GM12878 (cell line): ENCODE measurements at regions not wholly inside any gene's neighbourhood (a gene's known extent, or its start where the extent isn't known, plus 50 kb on each side); places are given as distances from the start of the nearest gene placed in this dataset.

Experiments
- BHLHE40 ChIP-seq, 2 experiments: fragments of 450-650 bp in 1 of 2; IDR thresholded peaks; 2 replicates each; pipeline ENCODE4 v1.6.1; 2011 to 2017; ENCODE audit warnings: low read depth in 2 of 2, borderline replicate concordance in 1 of 2, improper control_type of control experiment in 1 of 2, low read length in 1 of 2, mild to moderate bottlenecking in 1 of 2
- CEBPB ChIP-seq, 2 experiments: fragments of 150-350 bp in 1 of 2; IDR thresholded peaks; 2 replicates each; pipeline ENCODE4 v1.6.1; 2012 to 2014; ENCODE audit warnings: low read depth in 2 of 2, low read length in 2 of 2, borderline replicate concordance in 1 of 2, inconsistent platforms in 1 of 2
- HCFC1 ChIP-seq: fragments of 150-350 bp; IDR thresholded peaks from 2 replicates; pipeline ENCODE4 v1.6.1; 2014; ENCODE audit warnings: low read length
- POLR2A ChIP-seq: IDR thresholded peaks from 2 replicates; pipeline ENCODE4 v1.6.1; 2011; ENCODE audit warnings: low read depth, mild to moderate bottlenecking, low read length
- RB1 ChIP-seq: fragments of 450-650 bp; formaldehyde crosslinking; IDR thresholded peaks from 2 replicates; pipeline ENCODE4 v1.6.1; 2017; ENCODE audit warnings: mild to moderate bottlenecking, borderline replicate concordance
- TF ChIP-seq, protein P1 (sequence below): fragments of 450-650 bp; IDR thresholded peaks from 2 replicates; pipeline ENCODE4 v1.6.1; 2016; ENCODE audit warnings: mild to moderate bottlenecking

DNA sequence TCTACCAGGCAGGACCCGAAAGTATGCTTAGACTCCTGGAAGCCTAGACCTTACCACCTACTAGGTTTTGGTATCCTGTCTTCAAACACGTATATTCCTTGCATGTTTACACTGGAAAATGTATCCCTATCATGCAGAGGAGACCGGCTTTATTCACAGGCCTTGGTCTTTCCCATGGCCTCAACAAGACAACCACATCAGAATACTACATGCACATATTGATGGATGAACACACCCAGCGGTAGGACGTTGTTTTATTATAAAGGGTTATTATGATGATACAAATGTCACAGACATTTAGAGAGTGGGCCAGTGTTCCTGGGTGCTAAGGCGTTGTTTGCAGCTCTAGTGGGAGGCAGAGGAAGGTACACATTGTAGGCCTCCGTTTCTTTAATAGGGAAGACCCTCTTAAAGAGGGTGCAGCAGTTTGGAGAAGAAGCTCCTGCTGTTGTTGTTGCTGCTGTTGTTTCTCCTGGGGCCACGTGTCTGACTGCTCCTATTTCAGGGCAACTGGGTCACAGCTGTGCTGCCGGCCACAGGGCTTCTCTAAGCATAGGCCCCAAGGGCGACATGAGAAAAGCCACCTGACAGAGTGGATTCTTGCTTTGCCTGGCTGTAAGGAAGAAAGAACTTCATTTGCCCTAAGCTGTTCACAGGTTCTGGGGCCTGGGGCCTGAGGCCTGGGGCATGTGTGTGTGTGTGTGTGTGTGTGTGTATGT is 98.3 kb upstream of the SASH1 start:
- TF ChIP-seq RB1: no peak
- TF ChIP-seq CEBPB (IDR thresholded peaks at IDR 0.05; ENCODE audit: borderline replicate concordance in 1 of 2, low read depth in 2 of 2, low read length in 2 of 2): no peak
- TF ChIP-seq BHLHE40 (IDR thresholded peaks at IDR 0.05; ENCODE audit: borderline replicate concordance in 1 of 2, low read depth in 2 of 2, low read length in 1 of 2): no peak
- TF ChIP-seq, protein P1, sequence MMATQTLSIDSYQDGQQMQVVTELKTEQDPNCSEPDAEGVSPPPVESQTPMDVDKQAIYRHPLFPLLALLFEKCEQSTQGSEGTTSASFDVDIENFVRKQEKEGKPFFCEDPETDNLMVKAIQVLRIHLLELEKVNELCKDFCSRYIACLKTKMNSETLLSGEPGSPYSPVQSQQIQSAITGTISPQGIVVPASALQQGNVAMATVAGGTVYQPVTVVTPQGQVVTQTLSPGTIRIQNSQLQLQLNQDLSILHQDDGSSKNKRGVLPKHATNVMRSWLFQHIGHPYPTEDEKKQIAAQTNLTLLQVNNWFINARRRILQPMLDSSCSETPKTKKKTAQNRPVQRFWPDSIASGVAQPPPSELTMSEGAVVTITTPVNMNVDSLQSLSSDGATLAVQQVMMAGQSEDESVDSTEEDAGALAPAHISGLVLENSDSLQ: no peak
- no peak for TF ChIP-seq POLR2A
- TF ChIP-seq HCFC1: no peak
